ENCODE measurements at regions not wholly inside any gene's neighbourhood (a gene's known extent, or its start where the extent isn't known, plus 50 kb on each side); places are given as distances from the start of the nearest gene placed in this dataset.

- TF ChIP-seq POLR2A (IDR thresholded peaks at IDR 0.05) (no peak), POLR2AphosphoS5 (IDR thresholded peaks at IDR 0.05) (no peak), CTCF (IDR thresholded peaks at IDR 0.05) (no peak)
These were observed 120.5 kb upstream of the ADAMTSL1 start for GRCh38 chr9:18353473-18353872.
